H9 (cell line): ENCODE measurements at regions not wholly inside any gene's neighbourhood (a gene's known extent, or its start where the extent isn't known, plus 50 kb on each side); places are given as distances from the start of the nearest gene placed in this dataset.
"Not testable (repeated sequence)": the region's sequence is repeated elsewhere in the genome, so short reads cannot be mapped to it uniquely, and the experiment has no call there.

Source experiments
- DNase-seq: peaks from one replicate; pipeline ENCODE4 v3.0.0-alpha.2; 2017
- H2AFZ ChIP-seq: one replicate; pipeline ENCODE4 v1.6.1; 2013; ENCODE audit warnings: mild to moderate bottlenecking, low read length, control low read depth, moderate library complexity
- H2AK5ac ChIP-seq: 2 replicates; pipeline ENCODE4 v1.6.1; 2013; ENCODE audit warnings: low read length, control low read depth, mixed read lengths; ENCODE audit not compliant: insufficient read length
- H2BK120ac ChIP-seq: one replicate; pipeline ENCODE4 v1.6.1; 2013; ENCODE audit warnings: low read depth, mild to moderate bottlenecking, low read length, control low read depth, inconsistent platforms; ENCODE audit not compliant: poor library complexity, severe bottlenecking
- H2BK12ac ChIP-seq: 2 replicates; pipeline ENCODE4 v1.6.1; 2013; ENCODE audit warnings: low read length, control low read depth, mixed read lengths, low read depth; ENCODE audit not compliant: insufficient read length
- H2BK15ac ChIP-seq: 2 replicates; pipeline ENCODE4 v1.6.1; 2013; ENCODE audit warnings: low read depth, low read length, control low read depth
- H2BK20ac ChIP-seq: one replicate; pipeline ENCODE4 v1.6.1; 2013; ENCODE audit warnings: low read depth, mild to moderate bottlenecking, low read length, control low read depth, inconsistent platforms; ENCODE audit not compliant: poor library complexity, severe bottlenecking
- H2BK5ac ChIP-seq: 2 replicates; pipeline ENCODE4 v1.6.1; 2013; ENCODE audit warnings: low read length, control low read depth, mixed read lengths; ENCODE audit not compliant: insufficient read length
- H3K14ac ChIP-seq: 2 replicates; pipeline ENCODE4 v1.6.1; 2013; ENCODE audit warnings: low read length, control low read depth; ENCODE audit not compliant: insufficient read depth
- H3K18ac ChIP-seq: 2 replicates; pipeline ENCODE4 v1.6.1; 2013; ENCODE audit warnings: low read depth, mild to moderate bottlenecking, mixed read lengths, low read length, control low read depth; ENCODE audit not compliant: insufficient read length
- H3K23ac ChIP-seq: 2 replicates; pipeline ENCODE4 v1.6.1; 2013; ENCODE audit warnings: low read length, control low read depth, mixed read lengths, low read depth; ENCODE audit not compliant: insufficient read length
- H3K23me2 ChIP-seq: 2 replicates; pipeline ENCODE4 v1.6.1; 2013; ENCODE audit warnings: low read depth, mild to moderate bottlenecking, mixed read lengths, low read length, control low read depth; ENCODE audit not compliant: insufficient read length, poor library complexity, severe bottlenecking
- H3K27ac ChIP-seq: 2 replicates; pipeline ENCODE4 v1.5.1; 2013; ENCODE audit warnings: low read length, control low read depth, mixed read lengths, low read depth; ENCODE audit not compliant: insufficient read length
- H3K27me3 ChIP-seq: 2 replicates; pipeline ENCODE4 v1.6.1; 2013; ENCODE audit warnings: low read length, control low read depth, inconsistent platforms; ENCODE audit not compliant: insufficient read depth
- H3K4ac ChIP-seq: 2 replicates; pipeline ENCODE4 v1.6.1; 2013; ENCODE audit warnings: low read depth, mild to moderate bottlenecking, control low read depth, inconsistent platforms, low read length, moderate library complexity
- H3K4me1 ChIP-seq: 2 replicates; pipeline ENCODE4 v1.6.1; 2013; ENCODE audit warnings: low read length, control low read depth, inconsistent platforms; ENCODE audit not compliant: insufficient read depth
- H3K4me2 ChIP-seq: 2 replicates; pipeline ENCODE4 v1.6.1; 2013; ENCODE audit warnings: low read length, control low read depth, mixed read lengths; ENCODE audit not compliant: insufficient read length, insufficient read depth
- H3K56ac ChIP-seq: 2 replicates; pipeline ENCODE4 v1.6.1; 2013; ENCODE audit warnings: low read depth, mild to moderate bottlenecking, mixed read lengths, low read length, control low read depth; ENCODE audit not compliant: insufficient read length
- H3K79me1 ChIP-seq: 2 replicates; pipeline ENCODE4 v1.6.1; 2013; ENCODE audit warnings: low read depth, mild to moderate bottlenecking, moderate library complexity, low read length, control low read depth, inconsistent platforms; ENCODE audit not compliant: insufficient read depth, poor library complexity, severe bottlenecking
- H3K79me2 ChIP-seq: 2 replicates; pipeline ENCODE4 v1.6.1; 2013; ENCODE audit warnings: low read length, control low read depth, inconsistent platforms; ENCODE audit not compliant: insufficient read depth
- H3K9ac ChIP-seq: 2 replicates; pipeline ENCODE4 v1.6.1; 2013; ENCODE audit warnings: low read length, control low read depth, mixed read lengths; ENCODE audit not compliant: insufficient read length; ENCODE audit errors: extremely low read depth
- H3K9me3 ChIP-seq: one replicate; pipeline ENCODE4 v1.6.1; 2013; ENCODE audit warnings: low read depth, low read length, inconsistent platforms; ENCODE audit not compliant: control insufficient read depth
- H3T11ph ChIP-seq: one replicate; pipeline ENCODE4 v1.6.1; 2013; ENCODE audit warnings: mild to moderate bottlenecking, low read length, control low read depth, inconsistent platforms
- H4K20me1 ChIP-seq: one replicate; pipeline ENCODE4 v1.6.1; 2013; ENCODE audit not compliant: control insufficient read depth, insufficient read length, insufficient read depth
- H4K5ac ChIP-seq: 2 replicates; pipeline ENCODE4 v1.6.1; 2013; ENCODE audit warnings: low read depth, mild to moderate bottlenecking, mixed read lengths, low read length, control low read depth; ENCODE audit not compliant: insufficient read length
- H4K8ac ChIP-seq: replicated peaks from 2 replicates; pipeline ENCODE4 v1.6.1; 2013; ENCODE audit warnings: low read length, control low read depth, mixed read lengths, low read depth; ENCODE audit not compliant: insufficient read length
- H4K91ac ChIP-seq: 2 replicates; pipeline ENCODE4 v1.6.1; 2013; ENCODE audit warnings: low read depth, mild to moderate bottlenecking, moderate library complexity, mixed read lengths, low read length, control low read depth; ENCODE audit not compliant: insufficient read length
- H3K27ac Mint-ChIP-seq, 3 experiments: 2 replicates in 2 of 3; 3 replicates in 1 of 3; pipeline ENCODE4 v1.8.0; 2020 to 2021; ENCODE audit warnings: mixed read lengths in 3 of 3, mild to moderate bottlenecking in 1 of 3, moderate library complexity in 1 of 3
- H3K27me3 Mint-ChIP-seq: 2 replicates; pipeline ENCODE4 v1.8.0; 2021; ENCODE audit warnings: low read depth, mild to moderate bottlenecking, moderate library complexity, mixed read lengths
- H3K36me3 Mint-ChIP-seq, 3 experiments: 2 replicates in 2 of 3; 3 replicates in 1 of 3; pipeline ENCODE4 v1.8.0; 2020 to 2021; ENCODE audit warnings: low read depth in 3 of 3, mixed read lengths in 3 of 3; ENCODE audit not compliant: insufficient read depth in 1 of 3
- H3K4me1 Mint-ChIP-seq, 2 experiments: 2 replicates each; pipeline ENCODE4 v1.8.0; 2020; ENCODE audit warnings: mixed read lengths in 2 of 2
- H3K4me3 Mint-ChIP-seq, 2 experiments: 2 replicates in 1 of 2; 3 replicates in 1 of 2; pipeline ENCODE4 v1.8.0; 2020 to 2021; ENCODE audit warnings: mild to moderate bottlenecking in 2 of 2, mixed read lengths in 2 of 2, moderate library complexity in 1 of 2
- H3K9me3 Mint-ChIP-seq, 2 experiments: 2 replicates in 1 of 2; 3 replicates in 1 of 2; pipeline ENCODE4 v1.8.0; 2020; ENCODE audit warnings: mild to moderate bottlenecking in 2 of 2, mixed read lengths in 2 of 2, moderate library complexity in 1 of 2
- CTCF ChIP-seq: fragments of 200-600 bp; sonication (generic); conservative IDR thresholded peaks from 3 replicates; pipeline ENCODE4 v1.8.0; 2021; ENCODE audit warnings: antibody characterized with exemption, mild to moderate bottlenecking
- WGBS: extraction: QIAGEN DNeasy Blood & Tissue Kit; methylation state at CpG from one replicate; pipeline ENCODE4 v1.1.7; 2013; ENCODE audit warnings: missing lambda C conversion rate, low lambda C conversion rate, mixed read lengths; ENCODE audit not compliant: insufficient read length; ENCODE audit errors: extremely low coverage; 5-methylcytosine and 5-hydroxymethylcytosine counted together

GRCh38 chr11:10952872-10953271 lies 95.0 kb upstream of the ZBED5 start:
- Mint-ChIP-seq H3K4me3 (no peak overlapping the region), H3K4me1 (peaks cover 5 to 8% of the 10 kb centered on the region in 2 experiments; a peak in 3 of 4 replicates), H3K9me3 (peaks cover 24 to 28% of the 10 kb centered on the region in 2 experiments), H3K36me3 (peaks cover 3 to 20% (median 13%) of the 10 kb centered on the region in 3 experiments; a peak in 5 of 7 replicates), H3K27me3 (peaks cover 7% of the 10 kb centered on the region), H3K27ac (no peak overlapping the region)
- Histone ChIP-seq H2BK5ac (no peak overlapping the region), H4K5ac (no peak overlapping the region), H2AFZ (no peak overlapping the region), H3K9me3 (no peaks in the 10 kb centered on the region), H2BK20ac (no peak overlapping the region), H4K8ac (no peak overlapping the region), H3K9ac (no peak overlapping the region), H3K79me1 (no peaks in the 10 kb centered on the region), H3K56ac (no peak overlapping the region), H3T11ph (no peak overlapping the region), H3K4me1 (no peaks in the 10 kb centered on the region), H4K20me1 (no peaks in the 10 kb centered on the region), H3K79me2 (no peaks in the 10 kb centered on the region), H3K4ac (no peak overlapping the region), H3K4me2 (no peak overlapping the region), H3K18ac (no peak overlapping the region), H2BK12ac (no peak overlapping the region), H2AK5ac (no peak overlapping the region), H3K27ac (no peak overlapping the region), H3K23me2 (no peaks in the 10 kb centered on the region), H3K23ac (no peak overlapping the region), H2BK15ac (no peak overlapping the region), H3K14ac (no peak overlapping the region), H3K27me3 (no peaks in the 10 kb centered on the region), H2BK120ac (no peak overlapping the region), H4K91ac (no peak overlapping the region)
- TF ChIP-seq CTCF: no peak
- no peak for DNase-seq
- no CpG with 5 or more reads among the region's 1 CpG for WGBS

- not testable (repeated sequence) for H3K9ac ChIP-seq, H3K4me1 ChIP-seq, H3K4me3 Mint-ChIP-seq, H3K23me2 ChIP-seq, H2BK20ac ChIP-seq, H3K27me3 ChIP-seq, H3K36me3 Mint-ChIP-seq, H3K27ac ChIP-seq, H3T11ph ChIP-seq, H2BK5ac ChIP-seq, H2AK5ac ChIP-seq, H2BK12ac ChIP-seq, H3K56ac ChIP-seq, H3K4me1 Mint-ChIP-seq, H3K4me2 ChIP-seq, H3K23ac ChIP-seq, H3K27ac Mint-ChIP-seq, H2AFZ ChIP-seq, H3K9me3 ChIP-seq, H4K20me1 ChIP-seq, H2BK15ac ChIP-seq, H3K14ac ChIP-seq, H4K91ac ChIP-seq, H2BK120ac ChIP-seq, H3K18ac ChIP-seq, H3K4ac ChIP-seq, H3K27me3 Mint-ChIP-seq, H3K79me2 ChIP-seq, H4K5ac ChIP-seq, H4K8ac ChIP-seq, H3K79me1 ChIP-seq, DNase-seq
- no CpG with 5 or more reads among the region's 1 CpG for WGBS
- peaks cover 6 to 13% of the 10 kb centered on the region in 2 experiments for H3K9me3 Mint-ChIP-seq
These were observed 90.1 kb upstream of the ZBED5 start for GRCh38 chr11:10947935-10948334.
